ENCODE measurements at regions not wholly inside any gene's neighbourhood (a gene's known extent, or its start where the extent isn't known, plus 50 kb on each side); places are given as distances from the start of the nearest gene placed in this dataset.

DNA sequence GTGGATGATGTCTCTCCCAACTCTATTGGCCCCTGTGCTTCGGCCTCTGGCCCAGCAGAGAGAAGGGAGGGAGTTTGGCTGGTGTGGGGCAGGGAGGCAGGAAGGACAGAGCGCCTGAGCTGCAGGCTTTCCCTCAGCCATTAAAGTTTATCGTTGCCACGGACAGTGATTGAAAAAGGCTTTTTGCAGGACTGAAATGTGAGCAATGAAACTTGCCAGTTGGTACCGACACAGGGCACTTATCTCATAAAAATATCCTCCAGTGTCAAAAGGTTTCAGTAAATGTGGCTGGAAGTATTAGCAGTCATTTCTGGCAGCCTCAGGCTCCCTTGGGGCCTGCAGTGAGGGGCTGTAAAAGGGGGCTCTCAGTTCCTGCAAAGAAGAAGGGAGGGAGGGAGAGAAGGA lies 169.2 kb downstream of the GLI2 start:
- H3K27ac ChIP-seq (ENCODE audit: low read depth in 1 of 2, low read length in 1 of 2) = no peak overlapping the region
- no peak overlapping the region for H3K4me3 ChIP-seq (ENCODE audit: low read length in 2 of 2)
- no peaks in the 10 kb centered on the region for H3K4me1 ChIP-seq (ENCODE audit: control insufficient read depth in 2 of 2, insufficient read depth in 2 of 2, low read length in 2 of 2)
- no peaks in the 10 kb centered on the region for H3K36me3 ChIP-seq (ENCODE audit: control insufficient read depth in 2 of 2, insufficient read depth in 2 of 2, low read length in 1 of 2)
- no peaks in the 10 kb centered on the region for H3K9me3 ChIP-seq (ENCODE audit: control insufficient read depth in 2 of 2, insufficient read depth in 1 of 2, low read length in 1 of 2)
- DNase-seq (ENCODE audit: low read depth in 6 of 9, low spot score in 9 of 9) = no peak
- peaks cover 0 to 2% of the 10 kb centered on the region in 2 donors for H3K27me3 ChIP-seq (ENCODE audit: control insufficient read depth in 2 of 2, insufficient read depth in 1 of 2, low read length in 1 of 2)
- 85% methylated on average over 5 of the region's 5 CpGs for WGBS

- Histone ChIP-seq H3K36me3 (ENCODE audit: control insufficient read depth in 2 of 2, insufficient read depth in 2 of 2, low read length in 1 of 2) (no peaks in the 10 kb centered on the region), H3K27ac (ENCODE audit: low read depth in 1 of 2, low read length in 1 of 2) (no peak overlapping the region), H3K27me3 (ENCODE audit: control insufficient read depth in 2 of 2, insufficient read depth in 1 of 2, low read length in 1 of 2) (peaks cover 0 to 2% of the 10 kb centered on the region in 2 donors), H3K4me1 (ENCODE audit: control insufficient read depth in 2 of 2, insufficient read depth in 2 of 2, low read length in 2 of 2) (no peaks in the 10 kb centered on the region), H3K4me3 (ENCODE audit: low read length in 2 of 2) (no peak overlapping the region), H3K9me3 (ENCODE audit: control insufficient read depth in 2 of 2, insufficient read depth in 1 of 2, low read length in 1 of 2) (no peaks in the 10 kb centered on the region)
- 93% methylated on average over 5 of the region's 5 CpGs for WGBS
- DNase-seq (ENCODE audit: low read depth in 6 of 9, low spot score in 9 of 9) = no peak
Observed at GRCh38 chr2:120905298-120905697, 169.6 kb downstream of the GLI2 start.

GRCh38 chr2:120905824-120906571 lies 170.3 kb downstream of the GLI2 start:
- 88% methylated on average over 19 of the region's 19 CpGs for WGBS
- DNase-seq (ENCODE audit: low read depth in 6 of 9, low spot score in 9 of 9) = no peak
- Histone ChIP-seq H3K27ac (ENCODE audit: low read depth in 1 of 2, low read length in 1 of 2) (no peak overlapping the region), H3K27me3 (ENCODE audit: control insufficient read depth in 2 of 2, insufficient read depth in 1 of 2, low read length in 1 of 2) (peaks cover 0 to 2% of the 10 kb centered on the region in 2 donors), H3K4me1 (ENCODE audit: control insufficient read depth in 2 of 2, insufficient read depth in 2 of 2, low read length in 2 of 2) (no peaks in the 10 kb centered on the region), H3K9me3 (ENCODE audit: control insufficient read depth in 2 of 2, insufficient read depth in 1 of 2, low read length in 1 of 2) (no peaks in the 10 kb centered on the region), H3K4me3 (ENCODE audit: low read length in 2 of 2) (no peak overlapping the region), H3K36me3 (ENCODE audit: control insufficient read depth in 2 of 2, insufficient read depth in 2 of 2, low read length in 1 of 2) (no peaks in the 10 kb centered on the region)

- DNase-seq (ENCODE audit: low read depth in 6 of 9, low spot score in 9 of 9) = no peak
- Histone ChIP-seq H3K9me3 (ENCODE audit: control insufficient read depth in 2 of 2, insufficient read depth in 1 of 2, low read length in 1 of 2) (no peaks in the 10 kb centered on the region), H3K36me3 (ENCODE audit: control insufficient read depth in 2 of 2, insufficient read depth in 2 of 2, low read length in 1 of 2) (no peaks in the 10 kb centered on the region), H3K27ac (ENCODE audit: low read depth in 1 of 2, low read length in 1 of 2) (no peak overlapping the region), H3K4me1 (ENCODE audit: control insufficient read depth in 2 of 2, insufficient read depth in 2 of 2, low read length in 2 of 2) (no peaks in the 10 kb centered on the region), H3K27me3 (ENCODE audit: control insufficient read depth in 2 of 2, insufficient read depth in 1 of 2, low read length in 1 of 2) (no peaks in the 10 kb centered on the region), H3K4me3 (ENCODE audit: low read length in 2 of 2) (no peak overlapping the region)
- 96% methylated on average over 6 of the region's 6 CpGs for WGBS
Observed at GRCh38 chr2:120906914-120907313, 171.2 kb downstream of the GLI2 start.

DNA sequence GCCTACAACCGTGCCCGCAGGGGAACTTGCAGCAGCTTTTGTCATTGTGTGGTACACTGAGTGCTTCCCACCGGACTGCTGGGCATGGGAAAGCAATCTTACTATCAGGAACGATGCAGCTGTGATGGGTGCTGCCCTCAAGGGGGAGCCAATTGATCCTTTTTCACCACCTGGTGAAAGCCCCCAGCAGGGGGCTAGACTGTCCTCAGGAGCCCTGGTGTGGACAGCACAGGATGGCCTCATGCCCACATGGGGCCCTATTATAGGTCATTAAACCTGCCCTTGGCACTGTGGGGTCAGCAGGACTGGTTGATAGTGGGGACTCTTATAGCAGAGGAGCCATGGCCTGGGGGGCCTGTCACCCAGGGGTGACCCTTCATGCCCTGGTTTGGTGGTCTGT lies 172.2 kb downstream of the GLI2 start:
- H3K27ac ChIP-seq (ENCODE audit: low read depth in 1 of 2, low read length in 1 of 2) = no peak overlapping the region
- H3K27me3 ChIP-seq (ENCODE audit: control insufficient read depth in 2 of 2, insufficient read depth in 1 of 2, low read length in 1 of 2) = no peaks in the 10 kb centered on the region
- H3K4me1 ChIP-seq (ENCODE audit: control insufficient read depth in 2 of 2, insufficient read depth in 2 of 2, low read length in 2 of 2) = no peaks in the 10 kb centered on the region
- no peaks in the 10 kb centered on the region for H3K9me3 ChIP-seq (ENCODE audit: control insufficient read depth in 2 of 2, insufficient read depth in 1 of 2, low read length in 1 of 2)
- 98% methylated on average over 4 of the region's 4 CpGs for WGBS
- no peaks in the 10 kb centered on the region for H3K36me3 ChIP-seq (ENCODE audit: control insufficient read depth in 2 of 2, insufficient read depth in 2 of 2, low read length in 1 of 2)
- no peak for DNase-seq (ENCODE audit: low read depth in 6 of 9, low spot score in 9 of 9)
- no peak overlapping the region for H3K4me3 ChIP-seq (ENCODE audit: low read length in 2 of 2)

GRCh38 chr2:120908314-120908975 lies 172.8 kb downstream of the GLI2 start:
- Histone ChIP-seq H3K27ac (ENCODE audit: low read depth in 1 of 2, low read length in 1 of 2) (no peak overlapping the region), H3K4me1 (ENCODE audit: control insufficient read depth in 2 of 2, insufficient read depth in 2 of 2, low read length in 2 of 2) (no peaks in the 10 kb centered on the region), H3K36me3 (ENCODE audit: control insufficient read depth in 2 of 2, insufficient read depth in 2 of 2, low read length in 1 of 2) (no peaks in the 10 kb centered on the region), H3K27me3 (ENCODE audit: control insufficient read depth in 2 of 2, insufficient read depth in 1 of 2, low read length in 1 of 2) (no peaks in the 10 kb centered on the region), H3K9me3 (ENCODE audit: control insufficient read depth in 2 of 2, insufficient read depth in 1 of 2, low read length in 1 of 2) (no peaks in the 10 kb centered on the region), H3K4me3 (ENCODE audit: low read length in 2 of 2) (no peak overlapping the region)
- 78% methylated on average over 5 of the region's 5 CpGs for WGBS
- no peak for DNase-seq (ENCODE audit: low read depth in 6 of 9, low spot score in 9 of 9)

GRCh38 chr2:120909102-120909501 lies 173.4 kb downstream of the GLI2 start:
- H3K4me1 ChIP-seq (ENCODE audit: control insufficient read depth in 2 of 2, insufficient read depth in 2 of 2, low read length in 2 of 2) = no peaks in the 10 kb centered on the region
- WGBS = 94% methylated on average over 2 of the region's 2 CpGs
- H3K36me3 ChIP-seq (ENCODE audit: control insufficient read depth in 2 of 2, insufficient read depth in 2 of 2, low read length in 1 of 2) = no peaks in the 10 kb centered on the region
- no peaks in the 10 kb centered on the region for H3K27me3 ChIP-seq (ENCODE audit: control insufficient read depth in 2 of 2, insufficient read depth in 1 of 2, low read length in 1 of 2)
- no peak for DNase-seq (ENCODE audit: low read depth in 6 of 9, low spot score in 9 of 9)
- H3K9me3 ChIP-seq (ENCODE audit: control insufficient read depth in 2 of 2, insufficient read depth in 1 of 2, low read length in 1 of 2) = no peaks in the 10 kb centered on the region
- H3K27ac ChIP-seq (ENCODE audit: low read depth in 1 of 2, low read length in 1 of 2) = no peak overlapping the region
- H3K4me3 ChIP-seq (ENCODE audit: low read length in 2 of 2) = no peak overlapping the region

- no peaks in the 10 kb centered on the region for H3K9me3 ChIP-seq (ENCODE audit: control insufficient read depth in 2 of 2, insufficient read depth in 1 of 2, low read length in 1 of 2)
- no peak overlapping the region for H3K4me3 ChIP-seq (ENCODE audit: low read length in 2 of 2)
- H3K27ac ChIP-seq (ENCODE audit: low read depth in 1 of 2, low read length in 1 of 2) = no peak overlapping the region
- H3K27me3 ChIP-seq (ENCODE audit: control insufficient read depth in 2 of 2, insufficient read depth in 1 of 2, low read length in 1 of 2) = no peaks in the 10 kb centered on the region
- H3K4me1 ChIP-seq (ENCODE audit: control insufficient read depth in 2 of 2, insufficient read depth in 2 of 2, low read length in 2 of 2) = peaks cover 0 to 2% of the 10 kb centered on the region in 2 donors
- no peaks in the 10 kb centered on the region for H3K36me3 ChIP-seq (ENCODE audit: control insufficient read depth in 2 of 2, insufficient read depth in 2 of 2, low read length in 1 of 2)
- DNase-seq (ENCODE audit: low read depth in 6 of 9, low spot score in 9 of 9) = no peak
- 96% methylated on average over 5 of the region's 5 CpGs for WGBS
Observed at GRCh38 chr2:120910164-120910563, 174.5 kb downstream of the GLI2 start.

DNA sequence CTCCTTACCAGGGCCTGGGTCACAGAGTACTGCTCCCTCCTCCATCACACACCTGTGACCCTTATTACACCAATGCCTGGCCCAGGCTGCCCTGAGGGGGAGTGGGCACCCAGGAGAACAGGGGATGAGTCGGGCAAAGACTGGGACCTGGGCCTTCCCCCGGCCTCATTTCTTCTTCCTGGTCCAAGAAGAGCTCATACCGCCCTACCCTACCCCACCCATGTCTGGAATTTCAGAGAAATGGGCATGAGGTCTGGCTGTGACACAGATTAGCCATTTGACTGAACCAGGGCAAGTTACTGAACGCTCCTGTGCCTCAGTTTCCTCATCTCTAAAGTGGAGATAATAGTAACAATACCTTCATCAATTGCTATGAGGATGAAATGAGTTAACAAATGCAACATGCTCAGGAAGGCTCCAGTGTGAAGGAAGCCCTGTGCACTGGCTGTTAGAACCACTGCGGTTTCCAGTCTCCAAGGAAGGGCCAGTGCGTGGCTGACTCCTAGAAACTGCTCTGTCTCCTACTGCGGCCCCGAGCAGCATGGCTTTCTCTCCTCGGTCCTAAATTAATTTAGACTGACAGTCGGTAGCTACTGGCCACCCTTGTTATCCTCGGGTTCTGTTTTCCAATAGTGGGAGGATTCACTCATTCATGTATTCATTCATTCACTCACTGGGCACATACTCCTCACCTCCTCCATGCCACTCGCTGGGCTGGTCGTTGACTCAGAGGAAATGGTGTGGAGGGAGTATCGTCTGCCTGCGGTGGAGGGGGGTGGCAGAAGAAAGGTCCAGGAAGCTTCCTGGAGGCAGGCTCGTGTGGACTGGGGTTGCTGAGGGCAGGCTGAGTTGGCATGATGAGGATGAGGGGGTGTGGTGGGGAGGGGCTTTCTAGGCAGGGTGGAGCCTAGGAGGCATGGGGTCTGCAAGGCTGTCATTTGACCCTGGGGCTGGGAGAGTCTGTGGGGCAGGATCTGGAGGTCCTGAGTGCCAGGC lies 175.6 kb downstream of the GLI2 start:
- Histone ChIP-seq H3K36me3 (ENCODE audit: control insufficient read depth in 2 of 2, insufficient read depth in 2 of 2, low read length in 1 of 2) (no peaks in the 10 kb centered on the region), H3K27ac (ENCODE audit: low read depth in 1 of 2, low read length in 1 of 2) (no peak overlapping the region), H3K4me3 (ENCODE audit: low read length in 2 of 2) (no peak overlapping the region), H3K4me1 (ENCODE audit: control insufficient read depth in 2 of 2, insufficient read depth in 2 of 2, low read length in 2 of 2) (peaks cover 0 to 5% of the 10 kb centered on the region in 2 donors), H3K9me3 (ENCODE audit: control insufficient read depth in 2 of 2, insufficient read depth in 1 of 2, low read length in 1 of 2) (no peaks in the 10 kb centered on the region), H3K27me3 (ENCODE audit: control insufficient read depth in 2 of 2, insufficient read depth in 1 of 2, low read length in 1 of 2) (no peaks in the 10 kb centered on the region)
- no peak for DNase-seq (ENCODE audit: low read depth in 6 of 9, low spot score in 9 of 9)
- WGBS = 92% methylated on average over 16 of the region's 16 CpGs

Measured in thymus (tissue), 11 donors.